ENCODE measurements at regions not wholly inside any gene's neighbourhood (a gene's known extent, or its start where the extent isn't known, plus 50 kb on each side); places are given as distances from the start of the nearest gene placed in this dataset.

GRCh38 chr17:77786740-77787505 is 171.6 kb upstream of the TNRC6C start:
- TF ChIP-seq ZNF274 (IDR thresholded peaks at IDR 0.05; ENCODE audit: borderline replicate concordance, extremely low read depth, low read length), result no peak
- no peak for TF ChIP-seq CTCF (IDR thresholded peaks at IDR 0.05; ENCODE audit: control extremely low read depth in 1 of 3, insufficient read depth in 1 of 3, low read depth in 1 of 3, low read length in 3 of 3)
- 0 out of 2 replicates have a peak, but pooled peaks have one; percentile 17 for TF ChIP-seq TEAD4 (IDR thresholded peaks at IDR 0.05; ENCODE audit: low read depth, low read length)
- TF ChIP-seq POLR2A (IDR thresholded peaks at IDR 0.05; ENCODE audit: control extremely low read depth in 1 of 2, low read depth in 2 of 2, low read length in 2 of 2), result no peak
